ENCODE measurements at regions not wholly inside any gene's neighbourhood (a gene's known extent, or its start where the extent isn't known, plus 50 kb on each side); places are given as distances from the start of the nearest gene placed in this dataset.

GRCh38 chr5:52520171-52520570, 267.5 kb upstream of the ITGA1 start:
- TF ChIP-seq YY1 (IDR thresholded peaks at IDR 0.05; ENCODE audit: low read depth) (no peak), NFIC (IDR thresholded peaks at IDR 0.05) (no peak), EP300 (IDR thresholded peaks at IDR 0.05; ENCODE audit: borderline replicate concordance) (no peak), CREB1 (IDR thresholded peaks at IDR 0.05; ENCODE audit: low read depth) (no peak), CEBPB (IDR thresholded peaks at IDR 0.05) (no peak), ZBTB7A (IDR thresholded peaks at IDR 0.05; ENCODE audit: low read depth) (no peak), TAF1 (IDR thresholded peaks at IDR 0.05; ENCODE audit: low read depth) (no peak), MAX (IDR thresholded peaks at IDR 0.05) (no peak), RAD21 (IDR thresholded peaks at IDR 0.05; ENCODE audit: low read depth) (no peak)

All from Ishikawa (cell line).